Thoracic aorta (tissue), 2 donors: ENCODE measurements at regions not wholly inside any gene's neighbourhood (a gene's known extent, or its start where the extent isn't known, plus 50 kb on each side); places are given as distances from the start of the nearest gene placed in this dataset.
A peak's percentile ranks its signal among the peaks of the same experiment; 100 is the strongest.

Experiments used
- ATAC-seq: fragments of 150-250 bp; one replicate; pipeline ENCODE4 v1.8.0; 2017; ENCODE audit warnings: low read depth; ENCODE audit not compliant: insufficient number of reproducible peaks, low FRiP score
- DNase-seq: peaks from one replicate; pipeline ENCODE4 v3.0.0-alpha.2; 2020; ENCODE audit warnings: low spot score
- H3K27ac ChIP-seq, 2 donors: fragments of 200-600 bp; sonication (generic); 1 replicate in 1 of 2; 2 replicates in 1 of 2; pipeline ENCODE4 v1.5.1; 2016; ENCODE audit warnings: mild to moderate bottlenecking in 2 of 2, moderate library complexity in 2 of 2
- H3K27me3 ChIP-seq: fragments of 200-600 bp; sonication (generic); replicated peaks from 2 replicates; pipeline ENCODE4 v1.6.0; 2016; ENCODE audit warnings: mild to moderate bottlenecking; ENCODE audit not compliant: insufficient read depth
- H3K36me3 ChIP-seq: fragments of 200-600 bp; sonication (generic); one replicate; pipeline ENCODE4 v1.5.1; 2016
- H3K4me1 ChIP-seq, 2 donors: fragments of 200-600 bp; sonication (generic); 1 replicate in 1 of 2; 2 replicates in 1 of 2; pipeline versions ENCODE4 v1.5.1 to v1.6.0; 2016; ENCODE audit warnings: low read depth in 2 of 2, mild to moderate bottlenecking in 1 of 2; ENCODE audit not compliant: control insufficient read depth in 1 of 2
- H3K4me3 ChIP-seq: fragments of 200-600 bp; sonication (generic); 2 replicates; pipeline ENCODE4 v1.5.1; 2016; ENCODE audit warnings: mild to moderate bottlenecking
- H3K9me3 ChIP-seq: fragments of 200-600 bp; sonication (generic); 2 replicates; pipeline ENCODE4 v1.5.1; 2016
- CTCF ChIP-seq: fragments of 200-600 bp; sonication (generic); IDR thresholded peaks from one replicate; pipeline ENCODE4 v1.5.1; 2019; ENCODE audit warnings: antibody characterized with exemption

- Histone ChIP-seq H3K27me3 (no peaks in the 10 kb centered on the region), H3K36me3 (no peaks in the 10 kb centered on the region), H3K27ac (no peak overlapping the region), H3K9me3 (no peaks in the 10 kb centered on the region), H3K4me1 (peaks cover 4 to 15% of the 10 kb centered on the region in 2 donors), H3K4me3 (no peak overlapping the region)
- no peak for DNase-seq
- no peak for ATAC-seq
- TF ChIP-seq CTCF, result no peak
Observed at GRCh38 chr15:96180087-96180748, 150.3 kb upstream of the NR2F2 start.

DNA sequence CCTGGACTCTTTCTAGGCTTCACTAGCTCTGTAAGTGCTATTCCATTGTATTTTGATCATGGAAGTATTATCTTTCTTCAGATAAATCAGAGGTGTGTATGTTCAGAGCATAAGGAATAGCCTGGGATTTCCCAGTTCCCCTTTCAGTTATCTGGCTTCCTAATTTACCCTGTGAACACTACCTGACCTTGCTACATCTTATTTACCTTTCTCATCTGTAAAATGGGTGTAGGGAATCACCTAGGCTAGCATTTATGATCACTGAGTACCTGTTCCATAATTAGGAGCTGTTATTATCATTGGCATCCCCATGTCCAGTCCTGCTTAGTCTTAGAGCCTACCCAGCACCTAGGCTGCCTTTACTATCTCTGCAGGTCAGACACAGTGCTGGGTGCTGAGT, 149.3 kb upstream of the NR2F2 start:
- DNase-seq (no peak), ATAC-seq (no peak)
- no peaks in the 10 kb centered on the region for H3K27me3 ChIP-seq
- no peaks in the 10 kb centered on the region for H3K9me3 ChIP-seq
- H3K4me3 ChIP-seq, result peak overlapping the region; percentile 44
- no peak for TF ChIP-seq CTCF
- peaks cover 4 to 15% of the 10 kb centered on the region in 2 donors for H3K4me1 ChIP-seq
- H3K36me3 ChIP-seq, result no peaks in the 10 kb centered on the region
- H3K27ac ChIP-seq, result peak overlapping the region; percentile 46 to 82

- TF ChIP-seq CTCF, result no peak
- H3K4me1 ChIP-seq, result peaks cover 4 to 15% of the 10 kb centered on the region in 2 donors
- peak; percentile 53 for ATAC-seq
- no peaks in the 10 kb centered on the region for H3K36me3 ChIP-seq
- peak overlapping the region; percentile 46 to 82 for H3K27ac ChIP-seq
- H3K27me3 ChIP-seq, result no peaks in the 10 kb centered on the region
- peak overlapping the region; percentile 44 for H3K4me3 ChIP-seq
- peak; percentile 9 for DNase-seq
- no peaks in the 10 kb centered on the region for H3K9me3 ChIP-seq
Observed at GRCh38 chr15:96181873-96182301, 148.6 kb upstream of the NR2F2 start.

- Histone ChIP-seq H3K9me3 (no peaks in the 10 kb centered on the region), H3K4me1 (peaks cover 4 to 15% of the 10 kb centered on the region in 2 donors), H3K27ac (peak overlapping the region in 1 of 2 donors; percentile 82), H3K27me3 (no peaks in the 10 kb centered on the region), H3K4me3 (no peak overlapping the region), H3K36me3 (no peaks in the 10 kb centered on the region)
- ATAC-seq (no peak), DNase-seq (no peak)
- no peak for TF ChIP-seq CTCF
Observed at GRCh38 chr15:96182736-96183513, 147.6 kb upstream of the NR2F2 start.

DNA sequence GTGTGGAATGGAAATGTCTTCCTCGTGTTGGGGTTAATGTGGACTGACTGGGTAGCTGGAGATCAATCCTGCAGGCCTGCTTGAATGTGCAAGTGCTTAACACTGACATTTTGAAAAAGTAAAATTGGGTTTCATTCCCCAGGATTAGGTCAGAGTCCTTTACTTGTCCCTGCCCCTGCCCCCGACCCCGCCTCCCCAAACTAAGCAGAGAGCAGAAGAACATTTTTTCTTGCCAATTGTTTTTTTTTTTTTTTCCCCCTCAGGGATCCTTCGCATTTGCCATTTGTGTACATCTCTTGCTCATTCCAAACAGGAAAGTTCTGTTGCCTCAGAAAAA, 147.0 kb upstream of the NR2F2 start:
- Histone ChIP-seq H3K27ac (no peak overlapping the region), H3K36me3 (no peaks in the 10 kb centered on the region), H3K27me3 (no peaks in the 10 kb centered on the region), H3K9me3 (no peaks in the 10 kb centered on the region), H3K4me1 (peaks cover 4 to 15% of the 10 kb centered on the region in 2 donors), H3K4me3 (no peak overlapping the region)
- TF ChIP-seq CTCF, result no peak
- ATAC-seq (no peak), DNase-seq (no peak)
